ENCODE measurements at regions not wholly inside any gene's neighbourhood (a gene's known extent, or its start where the extent isn't known, plus 50 kb on each side); places are given as distances from the start of the nearest gene placed in this dataset.

DNA sequence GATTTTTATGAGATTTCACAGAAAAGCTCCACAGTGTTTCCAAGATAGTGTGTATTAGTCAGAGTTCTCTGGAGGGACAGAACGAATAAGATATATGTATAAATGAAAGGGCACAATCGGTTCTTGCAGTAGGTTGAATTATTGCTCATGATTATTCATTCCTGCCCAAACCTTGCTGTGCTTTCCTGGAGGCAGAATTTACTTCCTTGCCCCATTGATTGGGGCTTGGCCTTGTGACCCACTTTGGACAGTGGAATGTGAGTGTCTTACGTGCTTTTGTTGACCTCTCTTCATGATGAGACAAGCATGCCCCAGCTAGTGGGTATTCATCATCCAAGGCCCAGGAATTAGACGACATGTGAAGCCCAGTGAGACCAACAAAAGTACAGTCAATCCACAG lies 53.0 kb upstream of the ABCB5 start:
- CTCF ChIA-PET (ENCODE audit: low intra/inter-chr PET ratio): no interaction called here
- DNase-seq (ENCODE audit: extremely low read depth in 1 of 4, low spot score in 3 of 4) (no peak), FAIRE-seq (no peak), ATAC-seq (no peak)
- Histone ChIP-seq H3K4me3 (no peak overlapping the region), H2AFZ (ENCODE audit: low read depth, low read length) (no peak overlapping the region), H3K79me2 (ENCODE audit: control insufficient read depth, insufficient read depth, low read length) (no peaks in the 10 kb centered on the region), H3K36me3 (ENCODE audit: control insufficient read depth, insufficient read depth, low read length) (no peaks in the 10 kb centered on the region), H3K9me3 (replicated peaks; ENCODE audit: control insufficient read depth, insufficient read depth, low read depth, low read length) (no peaks in the 10 kb centered on the region), H3K9me1 (ENCODE audit: control insufficient read depth, insufficient read depth, low read length) (no peaks in the 10 kb centered on the region), H3K27me3 (ENCODE audit: control insufficient read depth in 2 of 2, insufficient read depth in 2 of 2, low read length in 2 of 2) (no peaks in the 10 kb centered on the region; a peak in 2 of 5 replicates), H4K20me1 (replicated peaks; ENCODE audit: control insufficient read depth, insufficient read depth, low read length) (no peaks in the 10 kb centered on the region), H3K4me2 (ENCODE audit: insufficient read depth, low read length) (no peak overlapping the region), H3K9ac (ENCODE audit: insufficient read depth in 1 of 2, low read depth in 2 of 2, low read length in 2 of 2) (no peak overlapping the region), H3K4me1 (replicated peaks in 1 of 2; ENCODE audit: control insufficient read depth in 2 of 2, insufficient read depth in 2 of 2, low read length in 2 of 2) (peaks cover 0 to 13% of the 10 kb centered on the region in 2 experiments; a peak in 2 of 5 replicates), H3K27ac (ENCODE audit: extremely low read depth, low read depth, low read length) (no peak overlapping the region)
- 10% methylated on average over 4 of the region's 4 CpGs for WGBS (ENCODE audit: insufficient coverage, low coverage, missing lambda C conversion rate)
- POLR2A ChIA-PET: no interaction called here
- intact Hi-C loops (cut with micrococcal nuclease) (no loop called here), in situ Hi-C loops (cut with MboI) (no loop called here)
- no TSS peak for BruUV-seq (replicated peaks)
- no peak for TF ChIP-seq E2F3 (CRISPR knock-in tag; IDR thresholded peaks at IDR 0.05)
- TF ChIP-seq KDM5B (IDR thresholded peaks at IDR 0.05; ENCODE audit: insufficient replicate concordance, low read depth, low read length): no peak
- TF ChIP-seq SOX6 (IDR thresholded peaks at IDR 0.05): no peak
- TF ChIP-seq, protein P1, sequence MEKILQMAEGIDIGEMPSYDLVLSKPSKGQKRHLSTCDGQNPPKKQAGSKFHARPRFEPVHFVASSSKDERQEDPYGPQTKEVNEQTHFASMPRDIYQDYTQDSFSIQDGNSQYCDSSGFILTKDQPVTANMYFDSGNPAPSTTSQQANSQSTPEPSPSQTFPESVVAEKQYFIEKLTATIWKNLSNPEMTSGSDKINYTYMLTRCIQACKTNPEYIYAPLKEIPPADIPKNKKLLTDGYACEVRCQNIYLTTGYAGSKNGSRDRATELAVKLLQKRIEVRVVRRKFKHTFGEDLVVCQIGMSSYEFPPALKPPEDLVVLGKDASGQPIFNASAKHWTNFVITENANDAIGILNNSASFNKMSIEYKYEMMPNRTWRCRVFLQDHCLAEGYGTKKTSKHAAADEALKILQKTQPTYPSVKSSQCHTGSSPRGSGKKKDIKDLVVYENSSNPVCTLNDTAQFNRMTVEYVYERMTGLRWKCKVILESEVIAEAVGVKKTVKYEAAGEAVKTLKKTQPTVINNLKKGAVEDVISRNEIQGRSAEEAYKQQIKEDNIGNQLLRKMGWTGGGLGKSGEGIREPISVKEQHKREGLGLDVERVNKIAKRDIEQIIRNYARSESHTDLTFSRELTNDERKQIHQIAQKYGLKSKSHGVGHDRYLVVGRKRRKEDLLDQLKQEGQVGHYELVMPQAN (IDR thresholded peaks at IDR 0.05; ENCODE audit: borderline replicate concordance): no peak
- TF ChIP-seq NBN (IDR thresholded peaks at IDR 0.05; ENCODE audit: low read depth): no peak
- TF ChIP-seq BRCA1 (IDR thresholded peaks at IDR 0.05): no peak
- TF ChIP-seq BRCA1 (CRISPR knock-in tag; IDR thresholded peaks at IDR 0.05): no peak
- TF ChIP-seq, protein P2, sequence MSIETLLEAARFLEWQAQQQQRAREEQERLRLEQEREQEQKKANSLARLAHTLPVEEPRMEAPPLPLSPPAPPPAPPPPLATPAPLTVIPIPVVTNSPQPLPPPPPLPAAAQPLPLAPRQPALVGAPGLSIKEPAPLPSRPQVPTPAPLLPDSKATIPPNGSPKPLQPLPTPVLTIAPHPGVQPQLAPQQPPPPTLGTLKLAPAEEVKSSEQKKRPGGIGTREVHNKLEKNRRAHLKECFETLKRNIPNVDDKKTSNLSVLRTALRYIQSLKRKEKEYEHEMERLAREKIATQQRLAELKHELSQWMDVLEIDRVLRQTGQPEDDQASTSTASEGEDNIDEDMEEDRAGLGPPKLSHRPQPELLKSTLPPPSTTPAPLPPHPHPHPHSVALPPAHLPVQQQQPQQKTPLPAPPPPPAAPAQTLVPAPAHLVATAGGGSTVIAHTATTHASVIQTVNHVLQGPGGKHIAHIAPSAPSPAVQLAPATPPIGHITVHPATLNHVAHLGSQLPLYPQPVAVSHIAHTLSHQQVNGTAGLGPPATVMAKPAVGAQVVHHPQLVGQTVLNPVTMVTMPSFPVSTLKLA (conservative IDR thresholded peaks at IDR 0.05): no peak
- TF ChIP-seq PRPF4 (IDR thresholded peaks at IDR 0.05; ENCODE audit: insufficient read depth, low read depth, low read length, poor library complexity, severe bottlenecking): no peak
- TF ChIP-seq BRD4 (IDR thresholded peaks at IDR 0.05): no peak
- no peak for TF ChIP-seq CHCHD3 (CRISPR knock-in tag; IDR thresholded peaks at IDR 0.05)
- TF ChIP-seq, protein P3, sequence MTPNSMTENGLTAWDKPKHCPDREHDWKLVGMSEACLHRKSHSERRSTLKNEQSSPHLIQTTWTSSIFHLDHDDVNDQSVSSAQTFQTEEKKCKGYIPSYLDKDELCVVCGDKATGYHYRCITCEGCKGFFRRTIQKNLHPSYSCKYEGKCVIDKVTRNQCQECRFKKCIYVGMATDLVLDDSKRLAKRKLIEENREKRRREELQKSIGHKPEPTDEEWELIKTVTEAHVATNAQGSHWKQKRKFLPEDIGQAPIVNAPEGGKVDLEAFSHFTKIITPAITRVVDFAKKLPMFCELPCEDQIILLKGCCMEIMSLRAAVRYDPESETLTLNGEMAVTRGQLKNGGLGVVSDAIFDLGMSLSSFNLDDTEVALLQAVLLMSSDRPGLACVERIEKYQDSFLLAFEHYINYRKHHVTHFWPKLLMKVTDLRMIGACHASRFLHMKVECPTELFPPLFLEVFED (CRISPR knock-in tag; conservative IDR thresholded peaks at IDR 0.05): no peak
- TF ChIP-seq, protein P4, sequence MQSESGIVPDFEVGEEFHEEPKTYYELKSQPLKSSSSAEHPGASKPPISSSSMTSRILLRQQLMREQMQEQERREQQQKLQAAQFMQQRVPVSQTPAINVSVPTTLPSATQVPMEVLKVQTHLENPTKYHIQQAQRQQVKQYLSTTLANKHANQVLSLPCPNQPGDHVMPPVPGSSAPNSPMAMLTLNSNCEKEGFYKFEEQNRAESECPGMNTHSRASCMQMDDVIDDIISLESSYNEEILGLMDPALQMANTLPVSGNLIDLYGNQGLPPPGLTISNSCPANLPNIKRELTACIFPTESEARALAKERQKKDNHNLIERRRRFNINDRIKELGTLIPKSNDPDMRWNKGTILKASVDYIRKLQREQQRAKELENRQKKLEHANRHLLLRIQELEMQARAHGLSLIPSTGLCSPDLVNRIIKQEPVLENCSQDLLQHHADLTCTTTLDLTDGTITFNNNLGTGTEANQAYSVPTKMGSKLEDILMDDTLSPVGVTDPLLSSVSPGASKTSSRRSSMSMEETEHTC (IDR thresholded peaks at IDR 0.05): no peak
- TF ChIP-seq POLR2H (tag; IDR thresholded peaks at IDR 0.05; ENCODE audit: low read depth): no peak
- no peak for TF ChIP-seq ZNF507 (tag; conservative IDR thresholded peaks at IDR 0.05)
- no peak for TF ChIP-seq JUND (IDR thresholded peaks at IDR 0.05; ENCODE audit: borderline replicate concordance, low read depth, low read length)
- TF ChIP-seq JUND (tag; IDR thresholded peaks at IDR 0.05; ENCODE audit: borderline replicate concordance, low read depth, low read length): no peak
